Esophagus squamous epithelium (tissue), 4 donors: ENCODE measurements at regions not wholly inside any gene's neighbourhood (a gene's known extent, or its start where the extent isn't known, plus 50 kb on each side); places are given as distances from the start of the nearest gene placed in this dataset.

Experiments
- POLR2A ChIP-seq, 4 donors: fragments of 450-650 bp; IDR thresholded peaks; one replicate each; pipeline ENCODE4 v1.6.1; 2017; ENCODE audit warnings: antibody characterized with exemption in 4 of 4, mild to moderate bottlenecking in 4 of 4, moderate library complexity in 3 of 4
- TF ChIP-seq, protein P1 (sequence below), 6 experiments: fragments of 450-650 bp in 4 of 6; fragments of 200-600 bp in 2 of 6; sonication (generic) in 2 of 6; IDR thresholded peaks; one replicate each; pipeline ENCODE4 v1.5.1; 2016 to 2019; ENCODE audit warnings: antibody characterized with exemption in 6 of 6, mild to moderate bottlenecking in 4 of 6, moderate library complexity in 4 of 6

DNA sequence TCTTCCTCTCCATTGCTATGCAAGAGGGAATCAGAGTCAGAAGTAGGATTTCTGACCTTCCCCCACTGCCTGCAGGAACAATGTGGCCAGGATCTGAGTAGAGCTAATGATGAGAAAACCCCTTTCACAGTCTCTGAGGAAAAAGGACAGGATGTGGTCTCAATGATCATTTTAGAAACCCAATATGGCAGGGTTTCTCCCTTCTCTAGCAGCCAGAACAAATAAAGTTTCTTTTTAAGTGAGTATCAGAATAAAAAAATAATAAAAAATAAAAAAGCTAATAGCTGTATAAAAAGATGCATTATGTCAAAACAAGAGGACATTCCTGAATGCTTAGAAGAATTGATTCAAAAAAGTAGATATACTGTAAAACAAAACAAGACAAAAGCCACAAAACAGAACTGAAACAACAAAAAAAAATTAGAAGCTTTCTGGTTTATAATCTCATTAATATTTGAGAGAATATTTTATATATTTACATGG, 1124.9 kb upstream of the ZEB2 start:
- TF ChIP-seq, protein P1, sequence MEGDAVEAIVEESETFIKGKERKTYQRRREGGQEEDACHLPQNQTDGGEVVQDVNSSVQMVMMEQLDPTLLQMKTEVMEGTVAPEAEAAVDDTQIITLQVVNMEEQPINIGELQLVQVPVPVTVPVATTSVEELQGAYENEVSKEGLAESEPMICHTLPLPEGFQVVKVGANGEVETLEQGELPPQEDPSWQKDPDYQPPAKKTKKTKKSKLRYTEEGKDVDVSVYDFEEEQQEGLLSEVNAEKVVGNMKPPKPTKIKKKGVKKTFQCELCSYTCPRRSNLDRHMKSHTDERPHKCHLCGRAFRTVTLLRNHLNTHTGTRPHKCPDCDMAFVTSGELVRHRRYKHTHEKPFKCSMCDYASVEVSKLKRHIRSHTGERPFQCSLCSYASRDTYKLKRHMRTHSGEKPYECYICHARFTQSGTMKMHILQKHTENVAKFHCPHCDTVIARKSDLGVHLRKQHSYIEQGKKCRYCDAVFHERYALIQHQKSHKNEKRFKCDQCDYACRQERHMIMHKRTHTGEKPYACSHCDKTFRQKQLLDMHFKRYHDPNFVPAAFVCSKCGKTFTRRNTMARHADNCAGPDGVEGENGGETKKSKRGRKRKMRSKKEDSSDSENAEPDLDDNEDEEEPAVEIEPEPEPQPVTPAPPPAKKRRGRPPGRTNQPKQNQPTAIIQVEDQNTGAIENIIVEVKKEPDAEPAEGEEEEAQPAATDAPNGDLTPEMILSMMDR (IDR thresholded peaks at IDR 0.05) = no peak
- no peak for TF ChIP-seq POLR2A (IDR thresholded peaks at IDR 0.05)
